Vagina (tissue), 2 donors: ENCODE measurements at regions not wholly inside any gene's neighbourhood (a gene's known extent, or its start where the extent isn't known, plus 50 kb on each side); places are given as distances from the start of the nearest gene placed in this dataset.
"Not testable (repeated sequence)": the region's sequence is repeated elsewhere in the genome, so short reads cannot be mapped to it uniquely, and the experiment has no call there.

Source experiments
- DNase-seq, 2 donors: peaks; one replicate each; pipeline ENCODE4 v3.0.0-alpha.2; 2017; ENCODE audit errors: extremely low spot score in 2 of 2
- H3K27ac ChIP-seq: fragments of 200-600 bp; sonication (generic); one replicate; pipeline ENCODE4 v1.5.1; 2019
- H3K27me3 ChIP-seq: fragments of 200-600 bp; sonication (generic); one replicate; pipeline ENCODE4 v1.5.1; 2019
- H3K36me3 ChIP-seq, 2 donors: fragments of 200-600 bp; sonication (generic); one replicate each; pipeline ENCODE4 v1.5.1; 2017 to 2019
- H3K4me1 ChIP-seq: fragments of 200-600 bp; sonication (generic); one replicate; pipeline ENCODE4 v1.5.1; 2019
- H3K4me3 ChIP-seq, 2 donors: fragments of 200-600 bp; sonication (generic); 1 replicate in 1 of 2; 2 replicates in 1 of 2; pipeline ENCODE4 v1.5.1; 2016 to 2019
- H3K9me3 ChIP-seq: fragments of 200-600 bp; sonication (generic); one replicate; pipeline ENCODE4 v1.5.1; 2019
- POLR2A ChIP-seq, 2 donors: fragments of 450-650 bp; IDR thresholded peaks; one replicate each; pipeline ENCODE4 v1.6.1; 2017; ENCODE audit warnings: antibody characterized with exemption in 2 of 2, mild to moderate bottlenecking in 2 of 2, moderate library complexity in 2 of 2
- POLR2AphosphoS5 ChIP-seq, 2 donors: sonication (generic); formaldehyde crosslinking; IDR thresholded peaks; one replicate each; pipeline ENCODE4 v1.9.0; 2017; ENCODE audit warnings: antibody characterized with exemption in 2 of 2, mild to moderate bottlenecking in 2 of 2, low read depth in 1 of 2; ENCODE audit not compliant: insufficient read depth in 1 of 2
- intact Hi-C: fragments of 100-400 bp; cut with DNase I; formaldehyde crosslinking; loops from one replicate; pipeline ENCODE4 v1.15.1; 2023
- TF ChIP-seq, protein P1 (sequence below), 3 experiments: fragments of 450-650 bp in 2 of 3; fragments of 200-600 bp in 1 of 3; sonication (generic) in 1 of 3; IDR thresholded peaks; one replicate each; pipeline ENCODE4 v1.5.1; 2017 to 2019; ENCODE audit warnings: antibody characterized with exemption in 3 of 3, mild to moderate bottlenecking in 2 of 3, moderate library complexity in 2 of 3

DNA sequence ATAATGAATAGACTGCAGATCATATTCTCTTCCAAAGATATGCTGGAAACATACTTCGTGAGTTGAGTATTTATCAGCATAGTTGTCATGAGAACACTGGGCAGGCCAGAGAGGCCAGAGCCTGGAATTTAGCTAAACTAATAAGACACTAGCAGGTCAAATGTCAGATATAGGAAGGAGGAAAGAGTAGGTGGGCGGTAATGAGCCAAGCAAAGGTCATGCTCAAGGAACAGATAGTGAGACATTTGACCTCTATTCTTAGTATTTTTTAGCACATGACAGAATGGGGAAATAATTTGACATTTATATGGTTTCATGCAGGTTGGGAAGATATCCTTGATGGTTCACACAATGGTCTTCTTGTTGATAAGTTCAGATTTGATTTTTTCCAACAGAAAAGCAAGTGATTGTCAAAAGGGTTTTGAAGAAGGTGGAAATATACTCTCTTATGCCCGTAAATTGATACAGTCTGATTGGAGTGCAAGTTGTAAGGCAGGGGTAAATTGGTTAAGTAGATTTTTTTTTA lies 99.6 kb upstream of the GOLGA6L4 start:
- H3K4me3 ChIP-seq, intact Hi-C loops: not testable (repeated sequence)

DNA sequence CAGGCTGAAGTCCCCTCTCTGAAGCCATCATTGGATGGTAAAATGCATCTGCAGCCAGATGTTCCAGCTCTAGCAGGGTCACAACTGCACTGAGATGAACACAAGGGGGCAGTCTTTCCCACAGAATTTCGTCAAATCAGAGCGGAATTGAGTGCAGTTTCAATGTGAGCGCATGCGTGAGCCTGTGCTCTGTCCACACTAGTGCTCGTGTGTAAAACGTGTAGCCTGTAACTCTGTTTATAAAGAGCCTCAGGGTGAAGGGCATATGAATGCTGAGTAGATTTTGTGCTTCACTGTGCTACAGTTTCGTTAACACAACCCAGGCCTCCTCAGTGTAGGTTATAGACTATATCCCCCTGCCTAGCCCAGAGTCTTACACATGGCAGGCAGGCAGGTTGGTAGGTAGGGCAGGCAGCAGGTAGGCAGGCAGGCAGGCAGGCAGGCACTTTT lies 92.7 kb upstream of the GOLGA6L4 start:
- intact Hi-C loops = no loop called here
- Histone ChIP-seq H3K27ac (no peak overlapping the region), H3K27me3 (no peaks in the 10 kb centered on the region), H3K4me3 (no peak overlapping the region), H3K9me3 (no peaks in the 10 kb centered on the region), H3K4me1 (no peaks in the 10 kb centered on the region), H3K36me3 (no peaks in the 10 kb centered on the region)
- peak in 1 of 2 donors; percentile 40 for TF ChIP-seq POLR2AphosphoS5 (IDR thresholded peaks at IDR 0.05; ENCODE audit: insufficient read depth in 1 of 2, low read depth in 1 of 2)
- TF ChIP-seq, protein P1, sequence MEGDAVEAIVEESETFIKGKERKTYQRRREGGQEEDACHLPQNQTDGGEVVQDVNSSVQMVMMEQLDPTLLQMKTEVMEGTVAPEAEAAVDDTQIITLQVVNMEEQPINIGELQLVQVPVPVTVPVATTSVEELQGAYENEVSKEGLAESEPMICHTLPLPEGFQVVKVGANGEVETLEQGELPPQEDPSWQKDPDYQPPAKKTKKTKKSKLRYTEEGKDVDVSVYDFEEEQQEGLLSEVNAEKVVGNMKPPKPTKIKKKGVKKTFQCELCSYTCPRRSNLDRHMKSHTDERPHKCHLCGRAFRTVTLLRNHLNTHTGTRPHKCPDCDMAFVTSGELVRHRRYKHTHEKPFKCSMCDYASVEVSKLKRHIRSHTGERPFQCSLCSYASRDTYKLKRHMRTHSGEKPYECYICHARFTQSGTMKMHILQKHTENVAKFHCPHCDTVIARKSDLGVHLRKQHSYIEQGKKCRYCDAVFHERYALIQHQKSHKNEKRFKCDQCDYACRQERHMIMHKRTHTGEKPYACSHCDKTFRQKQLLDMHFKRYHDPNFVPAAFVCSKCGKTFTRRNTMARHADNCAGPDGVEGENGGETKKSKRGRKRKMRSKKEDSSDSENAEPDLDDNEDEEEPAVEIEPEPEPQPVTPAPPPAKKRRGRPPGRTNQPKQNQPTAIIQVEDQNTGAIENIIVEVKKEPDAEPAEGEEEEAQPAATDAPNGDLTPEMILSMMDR (IDR thresholded peaks at IDR 0.05) = peak; percentile 62 to 89 (median 71)
- no peak for TF ChIP-seq POLR2A (IDR thresholded peaks at IDR 0.05)
- DNase-seq = no peak

More for the DNA sequence above, 99.6 kb upstream of the GOLGA6L4 start:
- H3K4me1 ChIP-seq, H3K36me3 ChIP-seq, DNase-seq, H3K9me3 ChIP-seq, H3K27me3 ChIP-seq, H3K27ac ChIP-seq: not testable (repeated sequence)

DNA sequence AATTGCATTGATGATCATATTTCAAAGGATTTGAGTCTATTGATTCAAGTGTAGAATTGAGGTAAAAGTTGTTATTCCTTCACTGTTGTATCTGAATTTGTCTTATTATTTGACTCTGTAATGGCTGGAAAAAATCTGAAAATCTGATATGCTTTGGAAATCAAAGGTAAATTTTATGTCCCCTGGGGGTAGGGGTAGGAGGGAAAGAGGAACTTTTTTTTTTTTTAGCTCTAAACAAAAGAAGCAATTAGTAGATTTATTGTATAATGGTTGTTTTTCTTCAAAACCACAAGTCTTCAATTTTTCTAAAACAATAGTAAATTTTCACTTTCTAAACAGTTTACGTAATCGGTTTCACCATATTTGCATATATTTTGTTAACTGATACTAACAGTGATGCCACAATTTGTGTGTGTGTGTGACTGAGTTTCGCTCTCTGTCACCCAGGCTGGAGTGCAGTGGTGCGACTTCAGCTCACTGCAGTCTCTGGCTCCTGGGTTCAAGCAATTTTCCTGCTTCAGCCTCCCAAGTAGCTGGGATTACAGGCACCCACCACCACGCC lies 91.7 kb upstream of the GOLGA6L4 start:
- DNase-seq = no peak
- no peak for TF ChIP-seq POLR2A (IDR thresholded peaks at IDR 0.05)
- TF ChIP-seq, protein P1 (IDR thresholded peaks at IDR 0.05) = no peak
- no peak for TF ChIP-seq POLR2AphosphoS5 (IDR thresholded peaks at IDR 0.05; ENCODE audit: insufficient read depth in 1 of 2, low read depth in 1 of 2)

DNA sequence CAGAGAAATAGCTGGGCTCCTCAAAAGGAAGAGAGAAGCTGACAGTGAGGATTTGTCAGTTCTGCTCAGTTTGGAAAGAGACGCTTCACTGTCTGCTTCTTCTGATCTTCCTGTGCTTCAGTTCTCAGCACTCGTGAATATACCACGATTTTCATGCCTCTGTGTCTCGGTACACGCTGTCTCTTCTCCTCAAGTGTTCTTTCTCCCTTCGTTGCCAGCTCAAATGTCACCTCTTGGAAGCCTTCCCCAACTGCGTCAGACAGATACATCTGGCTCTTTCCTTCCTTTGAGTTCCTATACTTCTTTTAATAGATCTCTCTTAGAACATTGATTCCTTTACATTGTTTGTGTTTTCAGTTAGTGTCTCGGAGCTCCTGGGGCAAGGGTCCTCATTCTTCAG lies 90.6 kb upstream of the GOLGA6L4 start:
- intact Hi-C loops, H3K9me3 ChIP-seq, H3K27ac ChIP-seq, H3K27me3 ChIP-seq, H3K4me1 ChIP-seq, H3K4me3 ChIP-seq, DNase-seq, H3K36me3 ChIP-seq: not testable (repeated sequence)

More for the DNA sequence above, 91.7 kb upstream of the GOLGA6L4 start:
- intact Hi-C loops = no loop called here
- H3K9me3 ChIP-seq = no peaks in the 10 kb centered on the region
- no peaks in the 10 kb centered on the region for H3K36me3 ChIP-seq
- no peak overlapping the region for H3K27ac ChIP-seq
- H3K4me1 ChIP-seq = no peaks in the 10 kb centered on the region
- no peaks in the 10 kb centered on the region for H3K27me3 ChIP-seq
- H3K4me3 ChIP-seq = no peak overlapping the region

DNA sequence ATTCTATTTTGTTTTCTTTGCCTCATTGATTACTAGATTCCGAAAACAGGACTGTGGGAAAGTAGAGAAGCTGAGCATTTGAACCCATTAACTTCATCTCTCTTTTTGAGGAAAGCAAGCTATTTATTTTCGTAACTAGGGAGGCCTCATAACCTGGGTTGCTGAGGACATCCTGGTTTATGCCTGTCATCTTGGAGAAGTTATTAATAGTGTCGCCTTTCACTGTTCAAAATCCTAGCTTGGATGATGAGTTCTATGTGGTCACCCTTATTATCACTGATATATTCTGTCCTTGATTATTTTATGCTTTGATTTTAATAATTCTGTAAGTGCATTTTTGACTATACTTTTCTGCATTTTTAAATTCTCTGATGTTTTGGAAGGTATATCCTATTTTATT lies 89.3 kb upstream of the GOLGA6L4 start:
- H3K4me3 ChIP-seq, H3K4me1 ChIP-seq, H3K27ac ChIP-seq, DNase-seq, H3K9me3 ChIP-seq, intact Hi-C loops, H3K36me3 ChIP-seq, H3K27me3 ChIP-seq: not testable (repeated sequence)

DNA sequence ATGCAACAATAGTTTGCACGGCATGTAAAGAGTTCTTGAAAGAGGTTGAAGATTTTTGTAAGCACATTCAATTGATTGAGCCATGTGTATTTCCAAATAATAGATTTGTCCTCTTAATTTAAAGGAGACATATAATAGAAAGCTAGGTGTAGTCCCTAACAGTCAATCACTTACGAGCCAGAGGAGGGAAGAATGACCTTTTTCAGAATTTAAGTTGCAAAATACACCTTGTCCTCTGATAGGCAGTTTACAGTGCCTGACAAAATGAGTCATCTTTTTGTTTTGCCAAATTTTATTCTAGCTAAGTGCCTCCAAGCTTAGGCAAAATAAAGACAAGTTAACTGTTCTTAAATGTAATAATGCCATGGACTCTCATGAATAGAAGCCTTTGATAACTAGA lies 88.3 kb upstream of the GOLGA6L4 start:
- H3K27me3 ChIP-seq, H3K9me3 ChIP-seq, H3K27ac ChIP-seq, H3K4me1 ChIP-seq, DNase-seq, H3K4me3 ChIP-seq, H3K36me3 ChIP-seq, intact Hi-C loops: not testable (repeated sequence)

DNA sequence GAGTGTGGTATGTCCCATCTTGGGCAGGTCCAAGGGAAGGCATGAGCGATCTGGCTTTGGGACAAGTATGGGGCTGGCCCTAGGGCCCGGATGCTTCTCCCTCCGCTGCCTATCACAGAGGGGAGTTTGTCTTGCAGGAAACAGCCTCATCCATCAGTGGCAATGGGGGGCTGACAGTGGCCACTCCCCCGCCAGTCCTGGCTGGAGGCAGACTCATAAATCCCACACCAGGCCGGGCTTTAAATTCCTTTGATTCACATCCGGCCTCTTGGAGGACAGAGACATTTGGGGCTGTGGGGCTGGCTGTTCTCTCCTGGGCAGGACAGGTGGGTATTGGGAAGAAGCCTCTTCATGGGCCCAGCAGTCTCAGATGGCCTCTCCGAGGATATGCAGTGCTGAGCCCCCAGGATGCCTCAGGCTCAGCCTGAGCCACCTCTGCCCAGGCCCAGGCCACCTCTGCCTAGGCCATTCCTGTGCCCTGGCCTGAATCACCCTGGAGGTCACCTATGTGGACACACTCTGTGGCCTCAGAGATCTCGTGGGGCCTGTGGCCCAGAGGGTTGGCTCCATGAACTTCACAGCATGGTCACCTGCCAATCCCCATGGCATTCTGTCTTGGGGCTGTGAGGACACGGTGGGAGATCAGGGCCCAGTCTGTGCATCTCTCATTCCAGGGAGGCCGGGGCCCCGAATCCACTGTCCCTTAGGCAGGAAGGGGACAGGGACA lies 84.2 kb upstream of the GOLGA6L4 start:
- H3K27ac ChIP-seq = no peak overlapping the region

DNA sequence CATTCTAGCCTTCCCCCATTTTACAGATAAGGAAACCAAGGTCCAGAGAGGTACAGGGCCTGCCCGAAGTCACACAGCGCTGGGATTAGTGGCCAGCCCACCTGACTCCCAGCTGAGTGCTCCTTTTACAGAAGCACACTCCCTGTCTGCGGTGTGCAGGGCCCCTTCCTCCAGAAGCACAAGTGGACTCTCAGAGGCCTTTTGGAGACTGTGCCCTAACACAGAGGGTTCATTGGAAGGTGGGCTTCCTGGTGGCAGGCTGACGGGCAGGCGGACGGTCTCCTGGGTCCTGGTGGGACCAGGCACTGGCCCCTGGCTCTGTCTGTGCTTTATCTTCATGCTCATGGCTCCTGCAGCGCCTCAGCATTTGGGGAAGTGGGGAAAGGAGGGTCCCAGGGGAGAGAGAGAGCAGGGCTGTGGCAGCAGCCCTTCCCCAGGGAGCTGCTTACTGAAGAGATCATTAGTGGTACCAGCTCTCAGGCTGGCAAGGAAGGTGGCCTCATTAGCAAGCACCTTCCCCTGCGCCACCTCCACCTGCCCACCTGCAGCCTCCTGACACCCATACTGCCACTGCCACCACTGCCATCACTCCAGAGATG lies 83.1 kb upstream of the GOLGA6L4 start:
- DNase-seq, H3K9me3 ChIP-seq, H3K36me3 ChIP-seq, H3K4me3 ChIP-seq, intact Hi-C loops, H3K27ac ChIP-seq, H3K4me1 ChIP-seq, H3K27me3 ChIP-seq: not testable (repeated sequence)

More for the DNA sequence above, 84.2 kb upstream of the GOLGA6L4 start:
- Histone ChIP-seq H3K27me3 (no peaks in the 10 kb centered on the region), H3K36me3 (no peaks in the 10 kb centered on the region), H3K4me3 (no peak overlapping the region), H3K4me1 (no peaks in the 10 kb centered on the region), H3K9me3 (no peaks in the 10 kb centered on the region)
- DNase-seq = no peak
- intact Hi-C loops = no loop called here
- TF ChIP-seq POLR2A (IDR thresholded peaks at IDR 0.05) = no peak
- no peak for TF ChIP-seq POLR2AphosphoS5 (IDR thresholded peaks at IDR 0.05; ENCODE audit: insufficient read depth in 1 of 2, low read depth in 1 of 2)
- TF ChIP-seq, protein P1 (IDR thresholded peaks at IDR 0.05) = no peak

DNA sequence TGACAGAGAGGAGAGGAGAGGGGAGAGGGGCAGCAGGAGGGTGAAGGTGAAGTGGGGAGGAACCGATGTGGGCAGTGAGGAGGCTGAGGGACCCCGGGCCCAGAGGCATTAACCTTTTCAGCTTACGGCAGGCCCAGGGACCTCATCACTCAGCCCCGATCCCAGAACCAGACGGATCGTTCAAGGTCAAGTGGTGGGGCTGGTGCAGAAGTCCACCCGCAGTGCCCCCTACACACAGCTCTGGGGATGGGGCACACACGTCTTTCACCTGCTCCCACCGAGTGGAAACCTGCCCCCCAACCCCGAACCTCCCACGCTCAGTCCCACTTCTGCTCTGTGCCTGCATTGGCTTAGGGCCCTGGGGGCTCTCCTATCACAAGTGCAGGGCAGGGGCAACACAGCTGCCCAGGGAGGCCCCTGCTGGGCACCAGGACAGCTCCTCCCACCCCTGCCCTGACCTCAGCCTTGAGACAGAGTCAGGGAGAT lies 81.9 kb upstream of the GOLGA6L4 start:
- intact Hi-C loops = not testable (repeated sequence)

More for the DNA sequence above, 81.9 kb upstream of the GOLGA6L4 start:
- not testable (repeated sequence) for H3K9me3 ChIP-seq, DNase-seq, H3K27ac ChIP-seq, H3K4me3 ChIP-seq, H3K4me1 ChIP-seq, H3K36me3 ChIP-seq, H3K27me3 ChIP-seq
